ENCODE measurements at regions not wholly inside any gene's neighbourhood (a gene's known extent, or its start where the extent isn't known, plus 50 kb on each side); places are given as distances from the start of the nearest gene placed in this dataset.
"Not testable (repeated sequence)": the region's sequence is repeated elsewhere in the genome, so short reads cannot be mapped to it uniquely, and the experiment has no call there.

DNA sequence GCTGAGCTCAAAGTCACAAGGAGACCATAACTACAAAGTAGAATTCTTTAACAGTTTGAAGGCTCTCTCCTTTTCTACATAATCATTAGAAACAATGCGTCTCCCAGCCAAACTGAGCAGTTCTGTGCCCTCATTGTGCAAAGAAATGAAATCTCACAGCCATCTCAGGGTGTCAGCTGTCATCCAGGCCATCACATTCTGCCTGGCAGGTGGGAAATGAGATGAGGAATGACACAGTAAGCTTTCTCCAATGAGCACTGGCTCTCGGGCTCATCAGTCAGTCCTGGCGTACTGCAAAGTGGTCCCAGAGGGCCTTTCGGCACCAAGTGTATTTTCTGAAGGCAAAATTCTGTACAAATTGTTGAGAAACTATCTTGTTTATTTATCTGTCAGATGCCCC, 306.5 kb downstream of the KCTD12 start:
- Histone ChIP-seq H3K36me3 (ENCODE audit: low read depth) (no peaks in the 10 kb centered on the region), H4K20me1 (ENCODE audit: insufficient read depth) (no peaks in the 10 kb centered on the region), H3F3A (ENCODE audit: insufficient read depth, low read depth) (no peaks in the 10 kb centered on the region), H3K79me2 (ENCODE audit: low read depth) (no peaks in the 10 kb centered on the region), H3K9me3 (ENCODE audit: insufficient read depth, low read depth) (peaks cover 6% of the 10 kb centered on the region), H3K9me2 (ENCODE audit: insufficient read depth) (no peaks in the 10 kb centered on the region), H3K4me2 (no peak overlapping the region), H3K4me1 (replicated peaks; ENCODE audit: insufficient read depth) (no peaks in the 10 kb centered on the region), H3K4me3 (no peak overlapping the region), H3K27me3 (ENCODE audit: insufficient read depth, low read depth) (no peaks in the 10 kb centered on the region), H3K27ac (no peak overlapping the region), H2AFZ (no peak overlapping the region)
- TF ChIP-seq, protein P1, sequence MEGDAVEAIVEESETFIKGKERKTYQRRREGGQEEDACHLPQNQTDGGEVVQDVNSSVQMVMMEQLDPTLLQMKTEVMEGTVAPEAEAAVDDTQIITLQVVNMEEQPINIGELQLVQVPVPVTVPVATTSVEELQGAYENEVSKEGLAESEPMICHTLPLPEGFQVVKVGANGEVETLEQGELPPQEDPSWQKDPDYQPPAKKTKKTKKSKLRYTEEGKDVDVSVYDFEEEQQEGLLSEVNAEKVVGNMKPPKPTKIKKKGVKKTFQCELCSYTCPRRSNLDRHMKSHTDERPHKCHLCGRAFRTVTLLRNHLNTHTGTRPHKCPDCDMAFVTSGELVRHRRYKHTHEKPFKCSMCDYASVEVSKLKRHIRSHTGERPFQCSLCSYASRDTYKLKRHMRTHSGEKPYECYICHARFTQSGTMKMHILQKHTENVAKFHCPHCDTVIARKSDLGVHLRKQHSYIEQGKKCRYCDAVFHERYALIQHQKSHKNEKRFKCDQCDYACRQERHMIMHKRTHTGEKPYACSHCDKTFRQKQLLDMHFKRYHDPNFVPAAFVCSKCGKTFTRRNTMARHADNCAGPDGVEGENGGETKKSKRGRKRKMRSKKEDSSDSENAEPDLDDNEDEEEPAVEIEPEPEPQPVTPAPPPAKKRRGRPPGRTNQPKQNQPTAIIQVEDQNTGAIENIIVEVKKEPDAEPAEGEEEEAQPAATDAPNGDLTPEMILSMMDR (conservative IDR thresholded peaks at IDR 0.05) = no peak
- no peak for TF ChIP-seq EZH2 (IDR thresholded peaks at IDR 0.05; ENCODE audit: low read depth)
- no peak for DNase-seq
- intact Hi-C loops (cut with micrococcal nuclease; ENCODE audit: unreplicated experiment) = no loop called here
- BruUV-seq (replicated peaks) = no TSS peak
- ChIA-PET CTCF (no interaction called here), POLR2A (ENCODE audit: unreplicated experiment) (no interaction called here)

DNA sequence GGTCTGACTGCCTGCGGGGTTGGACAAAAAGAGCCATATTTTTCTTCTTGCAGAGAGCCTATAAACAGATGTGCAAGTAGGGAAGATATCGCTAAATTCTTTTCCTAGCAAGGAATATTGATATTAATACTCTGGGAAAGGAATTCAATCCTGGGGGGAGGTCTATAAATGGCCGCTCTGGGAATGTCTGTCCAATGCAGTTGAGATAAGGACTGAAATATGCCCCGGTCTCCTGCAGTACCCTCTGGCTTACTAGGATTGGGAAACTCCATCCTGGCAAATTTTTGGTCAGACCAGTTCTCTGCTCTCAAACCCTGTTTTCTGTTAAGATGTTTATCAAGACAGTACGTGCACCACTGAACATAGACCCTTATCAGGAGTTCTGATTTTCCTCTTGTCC, 310.6 kb downstream of the KCTD12 start:
- H3K79me2 ChIP-seq (ENCODE audit: low read depth); H3K4me1 ChIP-seq (replicated peaks; ENCODE audit: insufficient read depth); H3K9me2 ChIP-seq (ENCODE audit: insufficient read depth); H3K4me2 ChIP-seq; H3K27ac ChIP-seq; H3K36me3 ChIP-seq (ENCODE audit: low read depth); POLR2A ChIA-PET (ENCODE audit: unreplicated experiment); H3K4me3 ChIP-seq; H3K27me3 ChIP-seq (ENCODE audit: insufficient read depth, low read depth); H3F3A ChIP-seq (ENCODE audit: insufficient read depth, low read depth); H3K9me3 ChIP-seq (ENCODE audit: insufficient read depth, low read depth); intact Hi-C loops (cut with micrococcal nuclease; ENCODE audit: unreplicated experiment); CTCF ChIA-PET; DNase-seq; H2AFZ ChIP-seq; H4K20me1 ChIP-seq (ENCODE audit: insufficient read depth); BruUV-seq (replicated peaks): not testable (repeated sequence)

DNA sequence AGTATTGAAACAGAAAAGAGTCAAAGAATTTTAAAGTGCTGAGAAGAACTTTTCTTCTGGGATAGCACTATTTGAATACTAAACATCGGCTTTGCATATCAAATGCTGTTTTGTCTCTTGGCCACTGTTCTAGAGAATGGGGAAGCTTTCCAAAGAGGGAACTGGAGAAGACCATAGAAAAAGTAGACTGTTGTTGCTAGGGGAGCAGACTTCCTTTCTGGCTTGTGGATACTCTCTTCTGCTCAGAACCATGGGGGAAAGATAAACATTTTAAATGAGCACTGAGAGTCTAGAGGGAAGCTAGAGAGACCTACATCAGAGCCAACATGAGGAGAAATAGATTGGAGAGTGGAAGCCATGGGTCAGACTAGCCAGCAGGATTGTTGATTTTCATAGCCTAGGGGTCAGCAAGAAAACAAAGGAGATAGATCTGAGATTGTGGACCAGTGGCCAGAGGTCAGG, 315.7 kb downstream of the KCTD12 start:
- ChIA-PET CTCF (no interaction called here), POLR2A (ENCODE audit: unreplicated experiment) (no interaction called here)
- Histone ChIP-seq H3K36me3 (ENCODE audit: low read depth) (no peaks in the 10 kb centered on the region), H3F3A (ENCODE audit: insufficient read depth, low read depth) (no peaks in the 10 kb centered on the region), H2AFZ (no peak overlapping the region), H4K20me1 (ENCODE audit: insufficient read depth) (no peaks in the 10 kb centered on the region), H3K4me3 (no peak overlapping the region), H3K4me1 (replicated peaks; ENCODE audit: insufficient read depth) (no peaks in the 10 kb centered on the region), H3K79me2 (ENCODE audit: low read depth) (no peaks in the 10 kb centered on the region), H3K27ac (no peak overlapping the region), H3K9me3 (ENCODE audit: insufficient read depth, low read depth) (no peaks in the 10 kb centered on the region; the same call in 1 of the 2 replicates), H3K9me2 (ENCODE audit: insufficient read depth) (no peaks in the 10 kb centered on the region), H3K27me3 (ENCODE audit: insufficient read depth, low read depth) (no peaks in the 10 kb centered on the region), H3K4me2 (no peak overlapping the region)
- DNase-seq = no peak
- intact Hi-C loops (cut with micrococcal nuclease; ENCODE audit: unreplicated experiment) = no loop called here
- no TSS peak for BruUV-seq (replicated peaks)
- TF ChIP-seq, protein P1 (conservative IDR thresholded peaks at IDR 0.05) = no peak
- TF ChIP-seq EZH2 (IDR thresholded peaks at IDR 0.05; ENCODE audit: low read depth) = no peak

DNA sequence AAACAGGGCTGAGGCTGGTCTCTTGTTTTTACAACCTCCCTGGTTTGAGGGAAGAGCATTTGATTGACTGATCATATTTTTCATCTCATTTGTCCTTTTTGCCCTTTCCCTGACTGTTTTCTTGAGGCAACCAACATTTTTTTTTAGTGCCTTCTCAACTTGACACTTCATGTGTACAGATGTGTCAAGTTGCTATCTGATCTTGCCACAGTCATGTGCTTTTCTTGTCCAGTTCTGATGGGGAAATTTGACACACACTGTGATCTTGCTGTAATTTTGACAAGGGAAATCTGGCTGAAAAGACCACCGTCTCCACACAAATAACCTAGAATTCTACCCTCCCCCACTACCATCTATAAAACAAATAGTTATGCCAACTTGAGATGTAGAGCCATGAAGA, 329.6 kb downstream of the KCTD12 start:
- Histone ChIP-seq H3K27me3 (ENCODE audit: insufficient read depth, low read depth) (no peaks in the 10 kb centered on the region), H3K4me1 (replicated peaks; ENCODE audit: insufficient read depth) (no peaks in the 10 kb centered on the region), H3K4me3 (no peak overlapping the region), H4K20me1 (ENCODE audit: insufficient read depth) (no peaks in the 10 kb centered on the region), H3K79me2 (ENCODE audit: low read depth) (no peaks in the 10 kb centered on the region), H3K27ac (no peak overlapping the region), H2AFZ (no peak overlapping the region), H3F3A (ENCODE audit: insufficient read depth, low read depth) (no peaks in the 10 kb centered on the region), H3K9me2 (ENCODE audit: insufficient read depth) (no peaks in the 10 kb centered on the region), H3K36me3 (ENCODE audit: low read depth) (no peaks in the 10 kb centered on the region), H3K4me2 (no peak overlapping the region), H3K9me3 (ENCODE audit: insufficient read depth, low read depth) (no peaks in the 10 kb centered on the region)
- no peak for DNase-seq
- no peak for TF ChIP-seq EZH2 (IDR thresholded peaks at IDR 0.05; ENCODE audit: low read depth)
- BruUV-seq (replicated peaks) = no TSS peak
- ChIA-PET CTCF (no interaction called here), POLR2A (ENCODE audit: unreplicated experiment) (interaction anchor here (0.7 kb wide), 1 partner anchor 1916 kb away, joined by 5 read pairs; no protein-coding TSS in a partner anchor)
- intact Hi-C loops (cut with micrococcal nuclease; ENCODE audit: unreplicated experiment) = no loop called here
